ENCODE measurements at regions not wholly inside any gene's neighbourhood (a gene's known extent, or its start where the extent isn't known, plus 50 kb on each side); places are given as distances from the start of the nearest gene placed in this dataset.

DNA sequence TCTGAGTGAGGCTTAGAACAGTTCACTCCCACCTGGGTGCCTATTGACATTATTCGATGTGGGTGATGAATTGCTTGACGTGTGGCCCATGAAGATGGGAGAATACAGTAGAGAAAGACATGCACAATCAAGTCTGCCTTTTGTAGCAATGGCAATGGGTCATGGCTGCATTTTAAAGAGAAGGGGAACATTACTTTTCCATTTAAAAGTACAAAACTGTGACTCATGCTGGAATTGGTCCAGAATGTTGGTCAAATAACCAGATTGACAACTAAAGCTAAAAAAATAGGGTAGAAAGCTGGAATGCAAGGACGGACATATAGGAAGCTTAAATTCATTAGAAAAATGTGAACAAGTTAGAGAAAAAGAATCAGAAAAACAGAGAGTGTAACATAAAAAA, 104.1 kb upstream of the SLC25A13 start:
- TF ChIP-seq POLR2A (IDR thresholded peaks at IDR 0.05) (no peak), EP300 (IDR thresholded peaks at IDR 0.05) (no peak)
- TF ChIP-seq, protein P1, sequence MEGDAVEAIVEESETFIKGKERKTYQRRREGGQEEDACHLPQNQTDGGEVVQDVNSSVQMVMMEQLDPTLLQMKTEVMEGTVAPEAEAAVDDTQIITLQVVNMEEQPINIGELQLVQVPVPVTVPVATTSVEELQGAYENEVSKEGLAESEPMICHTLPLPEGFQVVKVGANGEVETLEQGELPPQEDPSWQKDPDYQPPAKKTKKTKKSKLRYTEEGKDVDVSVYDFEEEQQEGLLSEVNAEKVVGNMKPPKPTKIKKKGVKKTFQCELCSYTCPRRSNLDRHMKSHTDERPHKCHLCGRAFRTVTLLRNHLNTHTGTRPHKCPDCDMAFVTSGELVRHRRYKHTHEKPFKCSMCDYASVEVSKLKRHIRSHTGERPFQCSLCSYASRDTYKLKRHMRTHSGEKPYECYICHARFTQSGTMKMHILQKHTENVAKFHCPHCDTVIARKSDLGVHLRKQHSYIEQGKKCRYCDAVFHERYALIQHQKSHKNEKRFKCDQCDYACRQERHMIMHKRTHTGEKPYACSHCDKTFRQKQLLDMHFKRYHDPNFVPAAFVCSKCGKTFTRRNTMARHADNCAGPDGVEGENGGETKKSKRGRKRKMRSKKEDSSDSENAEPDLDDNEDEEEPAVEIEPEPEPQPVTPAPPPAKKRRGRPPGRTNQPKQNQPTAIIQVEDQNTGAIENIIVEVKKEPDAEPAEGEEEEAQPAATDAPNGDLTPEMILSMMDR (IDR thresholded peaks at IDR 0.05): no peak
